Stimulated activated naive B cell treated with anti-CD40 and anti-IgM and Interleukin-4, amounts not matched to agents 10 μg/mL and 1 μg/mL and 100 μg/mL, for 72 hours (primary cell): ENCODE measurements at regions not wholly inside any gene's neighbourhood (a gene's known extent, or its start where the extent isn't known, plus 50 kb on each side); places are given as distances from the start of the nearest gene placed in this dataset.
"Not testable (repeated sequence)": the region's sequence is repeated elsewhere in the genome, so short reads cannot be mapped to it uniquely, and the experiment has no call there.

Source experiments
- ATAC-seq, 2 donors: fragments of 150-1000 bp; cut with Tn5 transposase; replicated peaks; 2 replicates each; pipeline ENCODE4 v1.10.0; 2021; ENCODE audit warnings: moderate library complexity in 1 of 2
- DNase-seq: peaks from one replicate; pipeline ENCODE4 v3.0.0; 2021
- H3K27ac Mint-ChIP-seq: one replicate; pipeline ENCODE4 v1.8.0; 2022; ENCODE audit warnings: mild to moderate bottlenecking, mixed read lengths
- H3K27me3 Mint-ChIP-seq, 2 donors: one replicate each; pipeline ENCODE4 v1.8.0; 2022; ENCODE audit warnings: mixed read lengths in 2 of 2
- H3K36me3 Mint-ChIP-seq, 2 donors: one replicate each; pipeline ENCODE4 v1.8.0; 2022; ENCODE audit warnings: mixed read lengths in 2 of 2, mild to moderate bottlenecking in 1 of 2
- H3K4me1 Mint-ChIP-seq, 2 donors: one replicate each; pipeline ENCODE4 v1.8.0; 2022; ENCODE audit warnings: mixed read lengths in 2 of 2, mild to moderate bottlenecking in 1 of 2
- H3K4me3 Mint-ChIP-seq, 2 donors: one replicate each; pipeline ENCODE4 v1.8.0; 2022; ENCODE audit warnings: mild to moderate bottlenecking in 2 of 2, mixed read lengths in 2 of 2, moderate library complexity in 1 of 2
- H3K9me3 Mint-ChIP-seq, 2 donors: one replicate each; pipeline ENCODE4 v1.8.0; 2022; ENCODE audit warnings: mixed read lengths in 2 of 2, mild to moderate bottlenecking in 1 of 2

- no peaks in the 10 kb centered on the region for H3K27me3 Mint-ChIP-seq
Observed at GRCh38 chr7:113548561-113548960, 370.2 kb downstream of the PPP1R3A start.

GRCh38 chr7:113548137-113548536 is 370.7 kb downstream of the PPP1R3A start:
- no peaks in the 10 kb centered on the region for H3K4me1 Mint-ChIP-seq
- no peak overlapping the region for H3K4me3 Mint-ChIP-seq
- no peaks in the 10 kb centered on the region for H3K27me3 Mint-ChIP-seq
- H3K9me3 Mint-ChIP-seq = peaks cover 0 to 3% of the 10 kb centered on the region in 2 donors
- H3K36me3 Mint-ChIP-seq = no peaks in the 10 kb centered on the region
- DNase-seq = no peak
- H3K27ac Mint-ChIP-seq = no peak overlapping the region
- ATAC-seq = no peak

More at GRCh38 chr7:113548561-113548960, 370.2 kb downstream of the PPP1R3A start:
- H3K36me3 Mint-ChIP-seq = no peaks in the 10 kb centered on the region
- DNase-seq (no peak), ATAC-seq (no peak)
- no peak overlapping the region for H3K4me3 Mint-ChIP-seq
- no peak overlapping the region for H3K27ac Mint-ChIP-seq
- peaks cover 0 to 3% of the 10 kb centered on the region in 2 donors for H3K9me3 Mint-ChIP-seq
- no peaks in the 10 kb centered on the region for H3K4me1 Mint-ChIP-seq

GRCh38 chr7:113521468-113521867 is 397.3 kb downstream of the PPP1R3A start:
- no peak for ATAC-seq
- Mint-ChIP-seq H3K4me1 (no peaks in the 10 kb centered on the region), H3K27ac (no peak overlapping the region), H3K4me3 (no peak overlapping the region), H3K9me3 (peaks cover 2 to 3% of the 10 kb centered on the region in 2 donors), H3K36me3 (no peaks in the 10 kb centered on the region), H3K27me3 (no peaks in the 10 kb centered on the region)
- no peak for DNase-seq

DNA sequence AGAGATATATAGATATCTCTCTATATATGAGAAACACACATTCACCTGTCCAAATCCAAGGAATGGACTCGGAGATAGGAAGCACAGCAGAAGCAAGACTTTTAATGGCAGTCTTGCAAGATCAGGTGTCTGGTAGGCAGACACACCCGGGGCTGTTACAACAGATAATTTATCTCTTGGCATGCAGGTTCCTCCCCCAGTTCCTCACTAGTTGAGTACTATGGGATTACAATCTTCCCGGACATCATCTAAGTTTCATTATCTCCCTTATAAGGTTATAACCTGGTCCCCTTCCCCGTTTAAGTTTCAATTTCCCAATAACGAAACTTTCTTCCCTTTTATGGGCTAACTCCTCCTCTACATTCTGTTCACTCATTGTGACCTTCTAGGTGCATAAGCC is 399.3 kb downstream of the PPP1R3A start:
- Mint-ChIP-seq H3K9me3 (peaks cover 3 to 7% of the 10 kb centered on the region in 2 donors), H3K4me3 (no peak overlapping the region), H3K4me1 (no peaks in the 10 kb centered on the region), H3K27me3 (no peaks in the 10 kb centered on the region), H3K36me3 (no peaks in the 10 kb centered on the region), H3K27ac (no peak overlapping the region)
- DNase-seq (no peak), ATAC-seq (no peak)

DNA sequence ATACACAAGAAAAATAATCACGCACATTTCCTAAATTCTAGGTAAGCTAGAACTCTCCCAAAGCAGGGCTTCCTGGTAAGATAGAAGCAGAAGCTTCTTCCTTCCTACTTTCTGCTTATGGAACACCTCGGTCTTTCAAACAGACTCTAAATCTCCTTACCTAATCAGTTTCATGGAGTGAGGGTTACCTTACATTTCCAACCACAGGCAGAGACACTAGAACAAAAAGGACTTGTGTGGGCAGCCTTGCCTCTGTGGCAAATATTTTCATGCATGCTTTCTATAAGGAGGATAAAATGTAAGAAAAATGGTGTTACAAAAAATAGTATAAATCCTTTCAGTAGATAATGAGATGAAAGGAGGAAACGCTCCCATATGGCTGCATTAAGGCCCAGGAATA is 386.3 kb upstream of the SMIM30 start:
- Mint-ChIP-seq H3K27ac (no peak overlapping the region), H3K4me3 (no peak overlapping the region), H3K27me3 (no peaks in the 10 kb centered on the region), H3K4me1 (no peaks in the 10 kb centered on the region), H3K9me3 (peaks cover 4 to 9% of the 10 kb centered on the region in 2 donors), H3K36me3 (no peaks in the 10 kb centered on the region)
- ATAC-seq = no peak
- no peak for DNase-seq

- H3K27me3 Mint-ChIP-seq = no peaks in the 10 kb centered on the region
- no peak overlapping the region for H3K4me3 Mint-ChIP-seq
- H3K36me3 Mint-ChIP-seq = no peaks in the 10 kb centered on the region
- peaks cover 4 to 9% of the 10 kb centered on the region in 2 donors for H3K9me3 Mint-ChIP-seq
- no peak for DNase-seq
- ATAC-seq = no peak
- no peaks in the 10 kb centered on the region for H3K4me1 Mint-ChIP-seq
- H3K27ac Mint-ChIP-seq = no peak overlapping the region
Observed at GRCh38 chr7:113504142-113504541, 385.8 kb upstream of the SMIM30 start.

DNA sequence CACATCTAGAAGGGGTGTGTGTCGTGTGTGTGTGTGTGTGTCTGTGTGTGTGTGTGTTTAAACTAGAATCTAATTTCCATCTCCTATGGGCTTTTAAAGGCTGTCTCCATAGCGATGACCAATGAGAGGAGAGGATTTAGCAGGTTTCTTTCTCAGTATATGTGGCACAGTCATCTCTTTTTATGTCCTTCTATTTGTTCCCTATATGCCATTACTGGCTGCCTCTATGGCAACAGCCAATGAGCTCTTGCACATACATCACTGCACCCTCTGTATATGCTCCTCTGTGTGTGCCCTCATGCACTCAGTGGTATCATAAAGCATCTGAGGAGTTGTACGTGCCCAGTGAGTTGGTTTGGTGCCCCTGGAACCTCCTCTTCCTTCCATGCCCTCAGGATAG is 378.2 kb upstream of the SMIM30 start:
- not testable (repeated sequence) for H3K27me3 Mint-ChIP-seq

DNA sequence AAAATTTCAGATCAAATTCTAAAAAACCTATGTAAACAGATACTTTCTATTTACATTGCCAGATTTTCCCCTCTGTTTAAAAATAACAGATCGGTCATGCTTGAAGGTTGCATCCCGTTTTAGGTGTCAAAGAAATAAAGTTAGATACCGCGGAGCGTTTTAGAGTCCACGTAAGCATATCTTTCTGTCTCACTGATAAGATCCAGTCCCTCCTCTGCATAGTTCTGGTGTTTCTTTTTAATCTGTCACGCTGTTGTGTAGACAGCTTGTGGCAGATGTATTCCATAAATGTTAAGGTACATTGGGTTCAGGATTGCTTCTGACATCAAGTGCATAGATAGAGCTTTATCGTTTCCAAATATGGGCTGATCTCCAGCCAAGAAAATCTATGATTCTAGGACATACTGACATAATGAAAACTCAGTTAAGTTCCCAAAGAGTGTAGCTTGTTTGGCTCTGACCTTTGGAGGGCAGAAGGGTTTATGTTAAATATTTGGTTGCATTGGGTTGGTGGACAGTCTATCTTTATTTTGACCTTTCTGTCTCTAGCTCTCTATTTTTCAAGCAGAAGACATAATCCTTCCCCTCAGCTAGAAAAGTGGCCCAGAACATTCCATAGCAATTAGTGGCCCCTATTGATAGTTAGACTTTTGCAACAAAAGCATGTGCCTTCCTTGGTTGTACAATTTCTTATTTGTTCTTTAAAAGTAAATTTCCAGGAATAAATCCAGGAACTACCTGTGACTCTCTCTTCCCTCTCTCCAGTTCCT is 376.6 kb upstream of the SMIM30 start:
- not testable (repeated sequence) for H3K27ac Mint-ChIP-seq, H3K27me3 Mint-ChIP-seq, H3K4me3 Mint-ChIP-seq, H3K4me1 Mint-ChIP-seq, DNase-seq, H3K9me3 Mint-ChIP-seq, H3K36me3 Mint-ChIP-seq, ATAC-seq

More for the DNA sequence above, 378.2 kb upstream of the SMIM30 start:
- H3K9me3 Mint-ChIP-seq, ATAC-seq, H3K4me3 Mint-ChIP-seq, H3K36me3 Mint-ChIP-seq, H3K27ac Mint-ChIP-seq, H3K4me1 Mint-ChIP-seq, DNase-seq: not testable (repeated sequence)

- Mint-ChIP-seq H3K4me1 (no peaks in the 10 kb centered on the region), H3K9me3 (no peaks in the 10 kb centered on the region), H3K36me3 (no peaks in the 10 kb centered on the region), H3K4me3 (no peak overlapping the region), H3K27ac (no peak overlapping the region), H3K27me3 (no peaks in the 10 kb centered on the region)
- ATAC-seq (no peak), DNase-seq (no peak)
Observed at GRCh38 chr7:113491305-113491704, 373.0 kb upstream of the SMIM30 start.

DNA sequence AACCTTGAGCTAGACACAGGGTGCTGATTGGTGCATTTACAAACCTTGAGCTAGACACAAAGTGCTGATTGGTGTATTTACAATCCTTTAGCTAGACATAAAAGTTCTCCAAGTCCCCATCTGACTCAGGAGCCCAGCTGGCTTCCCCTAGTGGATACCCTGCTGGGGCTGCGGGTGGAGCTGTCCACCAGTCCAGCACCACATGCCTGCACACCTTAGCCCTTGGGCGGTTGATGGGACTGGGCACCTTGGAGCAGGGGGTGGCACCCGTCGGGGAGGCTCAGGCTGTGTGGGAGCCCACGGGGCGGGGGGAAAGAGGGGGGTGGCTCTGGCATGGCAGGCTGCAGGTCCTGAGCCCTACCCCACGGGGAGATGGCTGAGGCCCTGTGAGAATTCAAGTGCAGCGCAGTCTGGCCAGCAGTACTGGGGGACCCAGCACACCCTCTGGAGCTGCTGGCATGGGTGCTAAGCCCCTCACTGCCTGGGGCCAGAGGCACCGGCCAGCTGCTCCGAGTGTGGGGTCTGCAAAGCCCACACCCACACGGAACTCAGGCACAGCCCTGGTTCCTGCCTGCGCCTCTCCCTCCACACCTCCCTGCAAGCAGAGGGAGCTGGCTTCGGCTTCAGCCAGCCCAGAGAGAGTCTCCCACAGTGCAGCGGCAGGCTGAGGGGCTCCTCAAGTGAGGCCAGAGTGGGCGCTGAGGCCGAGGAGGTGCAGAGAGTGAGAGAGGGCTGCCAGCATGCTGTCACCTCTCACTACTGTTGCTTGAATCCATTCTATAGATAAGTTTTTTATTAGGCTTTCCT is 369.8 kb upstream of the SMIM30 start:
- Mint-ChIP-seq H3K4me3 (no peak overlapping the region), H3K9me3 (peaks cover 0 to 3% of the 10 kb centered on the region in 2 donors), H3K36me3 (no peaks in the 10 kb centered on the region), H3K27ac (no peak overlapping the region), H3K4me1 (no peaks in the 10 kb centered on the region), H3K27me3 (no peaks in the 10 kb centered on the region)
- DNase-seq (no peak), ATAC-seq (no peak)

DNA sequence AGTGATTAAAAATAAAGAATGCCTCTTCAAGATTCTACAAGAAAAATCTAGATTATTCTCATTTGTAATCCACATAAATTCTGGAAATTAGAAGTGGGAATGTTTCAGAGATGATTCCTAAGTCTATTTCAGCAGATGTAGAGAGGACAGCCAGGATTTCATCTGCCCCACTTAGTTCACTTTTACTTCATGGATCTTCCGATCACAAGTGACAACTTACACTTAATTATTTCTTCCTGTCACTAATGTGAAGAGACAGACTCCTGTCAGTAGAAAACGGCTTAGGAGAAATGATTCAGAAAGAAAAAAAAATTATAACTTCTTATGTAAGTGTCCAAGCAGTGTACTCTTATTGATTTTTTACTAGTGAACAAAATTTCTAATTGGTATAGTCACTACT is 368.2 kb upstream of the SMIM30 start:
- H3K27me3 Mint-ChIP-seq = no peaks in the 10 kb centered on the region
- DNase-seq = no peak
- H3K4me3 Mint-ChIP-seq = no peak overlapping the region
- H3K4me1 Mint-ChIP-seq = no peaks in the 10 kb centered on the region
- no peaks in the 10 kb centered on the region for H3K36me3 Mint-ChIP-seq
- H3K9me3 Mint-ChIP-seq = peaks cover 0 to 5% of the 10 kb centered on the region in 2 donors
- ATAC-seq = no peak
- H3K27ac Mint-ChIP-seq = no peak overlapping the region

- no peak overlapping the region for H3K27ac Mint-ChIP-seq
- DNase-seq (no peak), ATAC-seq (no peak)
- H3K36me3 Mint-ChIP-seq = no peaks in the 10 kb centered on the region
- peaks cover 0 to 5% of the 10 kb centered on the region in 2 donors for H3K9me3 Mint-ChIP-seq
- H3K4me1 Mint-ChIP-seq = no peaks in the 10 kb centered on the region
- H3K27me3 Mint-ChIP-seq = no peaks in the 10 kb centered on the region
- H3K4me3 Mint-ChIP-seq = no peak overlapping the region
Observed at GRCh38 chr7:113483657-113484056, 365.3 kb upstream of the SMIM30 start.

DNA sequence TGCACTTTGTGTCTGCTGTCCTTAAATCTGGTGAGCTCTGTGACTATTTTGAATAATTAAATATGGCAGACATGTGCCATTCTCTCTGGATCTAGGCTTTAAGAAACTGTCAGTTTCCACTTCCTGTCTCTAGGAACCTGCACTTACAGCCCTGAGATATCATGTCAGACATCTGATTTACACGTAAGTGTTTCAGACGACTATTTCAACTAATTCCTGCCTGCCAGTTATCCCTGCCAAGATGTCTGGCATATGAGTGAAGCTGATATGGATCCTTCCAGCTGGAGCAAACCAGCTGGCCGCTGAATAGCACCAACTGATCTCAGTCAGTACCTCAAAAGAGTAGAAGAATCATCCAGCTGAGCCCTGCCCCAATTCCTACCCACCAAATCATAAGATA is 362.2 kb upstream of the SMIM30 start:
- no peaks in the 10 kb centered on the region for H3K27me3 Mint-ChIP-seq
- H3K36me3 Mint-ChIP-seq = no peaks in the 10 kb centered on the region
- H3K9me3 Mint-ChIP-seq = peaks cover 0 to 6% of the 10 kb centered on the region in 2 donors
- DNase-seq (no peak), ATAC-seq (no peak)
- no peak overlapping the region for H3K4me3 Mint-ChIP-seq
- no peak overlapping the region for H3K27ac Mint-ChIP-seq
- no peaks in the 10 kb centered on the region for H3K4me1 Mint-ChIP-seq

DNA sequence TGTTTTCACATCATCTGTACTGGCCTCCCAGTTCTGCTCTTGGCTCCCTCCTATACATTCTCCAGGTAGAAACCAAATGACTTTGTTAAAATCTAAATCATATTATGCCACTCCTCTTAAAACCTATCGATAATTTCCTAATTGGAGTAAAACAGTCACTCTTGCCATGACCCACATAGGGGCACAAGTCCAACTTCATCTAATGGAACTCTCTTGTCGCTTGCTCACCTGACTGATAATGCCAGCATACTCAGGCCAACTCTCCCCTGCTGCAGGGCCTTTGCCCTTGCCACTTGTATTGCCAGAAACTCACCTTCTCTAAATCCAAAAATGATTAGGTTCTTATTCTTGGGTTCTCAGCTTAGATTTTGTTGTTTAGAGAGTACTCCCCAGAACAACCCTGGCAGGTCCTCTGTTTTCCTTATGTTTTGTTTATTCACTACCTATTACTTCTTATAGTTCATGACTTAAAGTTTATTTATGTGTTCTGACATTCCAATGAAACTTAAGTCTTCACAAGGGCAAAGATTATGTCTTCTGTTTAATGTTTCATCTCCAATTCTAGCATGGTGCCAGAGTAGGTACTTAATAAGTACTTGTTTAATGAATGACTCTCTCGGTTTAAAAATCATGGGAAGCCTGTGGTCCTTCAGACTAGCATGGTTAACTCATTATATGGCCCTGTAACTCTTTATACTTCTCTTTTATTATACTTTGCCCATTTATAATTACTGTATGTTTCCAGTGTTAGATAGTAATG is 345.9 kb upstream of the SMIM30 start:
- no peak overlapping the region for H3K4me3 Mint-ChIP-seq
- H3K4me1 Mint-ChIP-seq = no peaks in the 10 kb centered on the region
- no peak overlapping the region for H3K27ac Mint-ChIP-seq
- H3K9me3 Mint-ChIP-seq = peaks cover 4% of the 10 kb centered on the region in 2 donors
- no peaks in the 10 kb centered on the region for H3K27me3 Mint-ChIP-seq
- no peaks in the 10 kb centered on the region for H3K36me3 Mint-ChIP-seq
- no peak for DNase-seq
- ATAC-seq = no peak
